HS-27A (cell line): ENCODE measurements at regions not wholly inside any gene's neighbourhood (a gene's known extent, or its start where the extent isn't known, plus 50 kb on each side); places are given as distances from the start of the nearest gene placed in this dataset.

Experiments used
- DNase-seq: peaks from one replicate; pipeline ENCODE4 v3.0.0-alpha.2; 2012; ENCODE audit warnings: low read depth, missing footprints

GRCh38 chr2:164302786-164303185, 318.5 kb downstream of the GRB14 start:
- DNase-seq, result no peak

DNA sequence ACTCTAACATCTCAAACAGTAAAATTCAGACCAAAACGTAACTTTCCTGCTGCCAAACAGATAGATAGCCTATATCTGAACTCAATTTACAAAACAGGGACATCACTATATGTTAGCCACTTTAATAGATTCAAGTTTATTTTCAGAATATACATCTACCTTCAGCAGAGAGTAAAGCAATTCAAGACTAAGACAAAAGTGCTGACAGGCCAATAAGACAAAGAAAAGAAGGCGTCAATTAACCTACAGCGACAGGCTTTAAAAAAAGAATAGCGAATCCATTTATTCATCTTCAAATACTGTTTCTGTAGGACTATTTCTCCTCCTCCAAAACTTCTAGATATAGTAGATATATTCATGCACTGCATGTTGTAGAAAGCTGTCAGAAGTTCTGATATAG, 333.0 kb downstream of the GRB14 start:
- no peak for DNase-seq

- DNase-seq, result no peak
Measured at GRCh38 chr2:164287056-164287455, 334.2 kb downstream of the GRB14 start.

- no peak for DNase-seq
Measured at GRCh38 chr2:164285576-164285975, 335.7 kb downstream of the GRB14 start.

DNA sequence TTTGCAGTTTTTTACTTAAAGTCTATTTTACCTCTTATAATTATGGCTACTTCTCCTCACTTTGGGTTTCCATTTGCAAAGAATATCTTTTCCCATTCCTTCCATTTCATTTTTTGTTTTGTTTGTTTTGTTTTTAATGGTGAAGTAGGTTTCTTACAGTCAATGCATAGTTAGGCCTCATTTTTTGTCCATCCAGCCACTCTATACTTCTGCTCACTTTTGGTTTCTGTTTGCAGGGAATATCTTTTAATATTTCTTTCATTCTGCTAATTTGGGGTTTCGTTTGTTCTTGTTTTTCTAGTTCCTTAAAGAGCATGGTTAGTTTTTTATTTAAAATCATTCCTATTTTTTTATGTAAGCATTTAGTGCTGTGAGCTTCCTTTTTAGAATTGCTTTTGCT, 339.4 kb downstream of the GRB14 start:
- no peak for DNase-seq

GRCh38 chr2:164275659-164276058, 345.6 kb downstream of the GRB14 start:
- no peak for DNase-seq

- no peak for DNase-seq
Measured at GRCh38 chr2:164260506-164260905, 360.8 kb downstream of the GRB14 start.

DNA sequence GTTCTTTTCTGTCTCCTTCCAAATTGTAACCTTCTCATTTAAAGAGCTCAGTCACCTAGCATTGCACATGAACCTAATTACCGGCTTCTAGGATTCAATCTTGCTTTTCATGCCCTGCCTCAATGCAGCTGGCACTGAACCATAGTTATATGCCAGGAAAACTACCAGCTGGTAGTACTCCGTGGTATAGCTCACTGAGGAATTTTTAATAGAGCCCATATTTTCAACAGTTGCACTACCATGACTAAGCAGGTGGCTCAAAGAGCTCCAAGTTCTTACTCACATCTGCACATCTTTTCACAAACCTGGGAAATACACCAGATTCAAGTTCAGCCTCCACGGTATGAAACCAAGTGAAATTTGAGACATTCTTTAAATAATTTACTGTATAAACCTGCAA, 363.5 kb downstream of the GRB14 start:
- no peak for DNase-seq

DNA sequence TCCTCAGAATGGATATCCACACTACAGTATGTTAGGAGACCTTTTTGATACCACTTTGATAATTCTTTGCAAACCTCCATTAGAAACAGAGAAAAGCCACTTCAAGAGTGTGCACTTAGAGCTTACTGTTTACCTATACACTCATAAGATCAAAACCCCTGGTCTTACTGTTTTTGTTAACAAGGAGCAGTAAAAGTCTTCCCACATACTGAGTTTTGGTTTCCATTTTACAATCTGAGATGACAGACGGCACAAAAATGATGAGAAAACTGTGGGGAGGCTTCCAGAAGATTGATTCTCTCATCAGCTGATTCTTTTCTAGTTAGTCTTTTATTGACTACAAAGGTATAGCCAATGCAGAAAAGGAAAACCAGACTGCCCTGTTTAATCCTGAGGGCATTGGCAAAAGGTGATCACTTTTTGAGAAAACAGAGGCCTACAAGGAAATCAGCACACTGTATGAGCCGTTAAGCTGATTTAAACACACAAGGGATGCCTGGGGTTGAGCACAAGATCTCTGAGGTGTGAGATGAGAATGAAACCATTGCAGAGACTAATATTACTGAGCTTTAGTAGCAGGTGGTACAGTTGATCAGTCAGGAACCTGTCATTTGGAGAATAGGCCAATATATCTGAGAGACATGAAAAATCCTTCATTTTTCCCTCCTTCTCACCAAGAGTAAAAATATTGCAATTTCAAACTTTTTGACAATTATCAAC, 368.6 kb downstream of the GRB14 start:
- DNase-seq, result no peak

GRCh38 chr2:164243315-164243714, 378.0 kb downstream of the GRB14 start:
- DNase-seq, result no peak

GRCh38 chr2:164242409-164242808, 378.9 kb downstream of the GRB14 start:
- no peak for DNase-seq

GRCh38 chr2:164234074-164234473, 387.2 kb downstream of the GRB14 start:
- no peak for DNase-seq

DNA sequence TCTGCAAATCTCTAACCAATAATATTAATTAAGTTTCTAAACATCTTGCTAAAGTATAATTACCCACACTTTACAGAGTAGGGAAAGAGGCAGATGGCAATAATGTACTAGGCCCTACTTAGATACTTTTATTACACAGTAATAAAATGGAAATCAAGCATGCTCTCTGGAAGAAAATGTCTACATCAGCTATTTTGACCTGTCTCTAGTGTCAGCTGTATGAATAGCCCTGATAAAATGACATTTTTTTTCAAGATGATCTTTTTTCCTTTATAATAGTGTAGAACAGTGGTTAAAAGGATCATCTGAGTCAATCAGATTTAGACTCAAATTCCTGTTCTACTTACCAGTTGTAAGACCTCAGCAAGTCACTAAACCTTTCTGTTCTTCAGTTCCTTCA, 397.3 kb downstream of the GRB14 start:
- DNase-seq, result no peak

DNA sequence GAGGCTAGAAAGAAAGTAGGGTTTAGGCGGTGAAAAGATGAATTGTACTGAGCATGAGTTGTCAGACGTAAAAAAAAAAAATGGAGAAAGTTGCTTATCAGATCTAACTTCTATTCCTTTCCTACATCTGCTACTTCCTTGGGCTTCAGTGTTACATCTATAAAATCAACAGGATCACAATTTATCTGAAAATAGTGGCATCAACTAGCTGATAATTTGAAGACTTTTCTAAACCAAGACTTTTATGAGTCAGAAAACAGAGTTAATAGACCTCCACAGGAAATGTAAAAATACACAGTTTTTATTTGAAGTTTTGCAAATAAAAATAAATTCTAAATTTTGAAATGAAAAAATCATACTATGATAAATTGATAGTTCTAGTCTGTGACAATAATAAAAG, 399.8 kb downstream of the GRB14 start:
- no peak for DNase-seq

DNA sequence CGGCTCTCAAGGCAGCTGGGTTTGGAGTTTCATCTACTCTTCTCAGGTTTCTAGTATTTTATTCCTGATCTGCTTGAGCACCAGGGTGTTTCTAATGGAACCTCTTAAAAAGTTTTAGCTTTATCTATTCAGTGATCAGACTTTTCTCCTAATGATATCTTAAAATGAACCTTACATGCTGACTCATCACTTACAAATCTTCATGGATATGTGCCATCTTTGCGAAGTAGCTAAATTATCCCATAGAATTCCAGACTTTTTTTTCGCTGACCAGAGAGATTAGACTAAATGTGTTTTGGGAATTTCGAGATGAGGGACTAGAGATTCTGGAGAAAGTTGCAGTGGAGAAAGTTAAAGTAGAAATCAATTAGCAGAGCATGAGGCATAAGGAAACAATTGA, 401.0 kb downstream of the GRB14 start:
- no peak for DNase-seq

DNA sequence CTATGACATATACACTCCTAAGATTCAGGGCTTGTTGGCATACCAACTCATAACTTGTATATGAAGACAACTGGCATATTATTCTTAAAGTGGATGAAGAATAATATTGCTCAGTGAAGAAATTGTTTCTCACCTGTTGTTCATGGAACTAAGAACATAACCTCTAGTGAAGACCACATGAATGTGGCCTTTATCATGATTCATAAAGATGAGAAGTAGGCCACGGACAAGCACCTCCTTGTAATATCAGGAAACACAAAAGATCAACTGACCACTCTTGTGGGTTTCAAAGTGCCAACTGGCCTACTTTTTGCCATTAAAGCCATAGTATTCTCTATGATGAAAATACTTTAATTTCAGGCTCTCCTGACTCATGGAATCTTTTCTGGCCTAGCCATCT, 407.4 kb downstream of the GRB14 start:
- DNase-seq, result no peak

- peak; percentile 12 for DNase-seq
Measured at GRCh38 chr2:164205347-164205746, 415.9 kb downstream of the GRB14 start.

GRCh38 chr2:164203131-164203530, 418.2 kb downstream of the GRB14 start:
- DNase-seq, result no peak

GRCh38 chr2:164198256-164198655, 423.0 kb downstream of the GRB14 start:
- DNase-seq, result no peak

GRCh38 chr2:164190700-164191099, 430.6 kb downstream of the GRB14 start:
- DNase-seq, result no peak

GRCh38 chr2:164189851-164190250, 431.4 kb downstream of the GRB14 start:
- no peak for DNase-seq

- DNase-seq, result no peak
Measured at GRCh38 chr2:164187121-164187520, 434.2 kb downstream of the GRB14 start.

- DNase-seq, result no peak
Measured at GRCh38 chr2:164186591-164186990, 434.7 kb downstream of the GRB14 start.

DNA sequence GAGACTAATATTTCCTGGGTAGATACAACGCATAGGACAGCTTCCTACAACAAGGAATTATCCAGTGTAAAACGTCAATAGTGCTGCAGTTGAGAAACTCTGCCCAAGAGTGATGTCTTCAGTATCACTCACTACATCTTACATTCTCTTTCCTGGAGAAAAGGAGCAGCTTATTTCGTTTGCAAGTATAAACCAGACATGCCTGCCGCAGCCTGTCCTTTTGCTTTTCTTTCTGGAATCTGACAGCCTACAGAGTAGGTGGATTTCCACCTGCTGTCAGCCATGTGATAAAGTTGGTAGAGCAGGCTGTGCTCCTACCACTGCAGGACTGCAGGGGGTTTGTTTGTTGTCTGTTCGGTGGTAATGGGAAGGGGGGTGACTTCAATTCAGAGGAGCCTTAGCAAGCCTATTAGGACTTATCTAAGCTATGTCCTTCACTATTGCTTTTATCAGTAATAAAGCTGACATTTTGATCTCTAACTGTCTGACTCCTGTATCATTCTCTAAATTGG, 439.1 kb downstream of the GRB14 start:
- DNase-seq, result no peak
